Endothelial cell of umbilical vein (primary cell): ENCODE measurements at regions not wholly inside any gene's neighbourhood (a gene's known extent, or its start where the extent isn't known, plus 50 kb on each side); places are given as distances from the start of the nearest gene placed in this dataset.

ENCODE experiments used
- BruUV-seq: library from RNA; stranded (reverse); fragments of 400-500 nt; replicated peaks from 2 replicates; lab custom pipeline; 2021; lab: Mats Ljungman, UMichigan
- CTCF ChIA-PET: fragments of 300-600, 350-600 bp; sonication (Branson Sonifier 250); formaldehyde crosslinking; loops from one replicate; lab custom pipeline; 2021; ENCODE audit warnings: antibody characterized with exemption, inconsistent platforms; lab: Charles Lee
- POLR2A ChIA-PET: fragments of 300-600, 350-600 bp; sonication (Branson Sonifier 250); formaldehyde crosslinking; loops from one replicate; lab custom pipeline; 2021; ENCODE audit warnings: antibody characterized with exemption, inconsistent platforms; lab: Charles Lee
- DNase-seq: peaks from one replicate; pipeline ENCODE4 v3.0.0-alpha.2; 2011; ENCODE audit warnings: low read depth, low spot score
- FAIRE-seq: peaks from 2 replicates; lab custom pipeline; 2011; peaks lifted over from hg19 to GRCh38; lab: Jason Lieb, UNC
- H2AFZ ChIP-seq: 2 replicates; pipeline ENCODE4 v1.6.0; 2012; ENCODE audit warnings: low read depth, low read length, control low read depth, inconsistent platforms
- H3K27ac ChIP-seq: 2 replicates; pipeline ENCODE4 v1.5.1; 2011; ENCODE audit warnings: low read depth, mild to moderate bottlenecking, control low read depth, low read length, moderate library complexity; ENCODE audit not compliant: insufficient read depth
- H3K27me3 ChIP-seq, 2 experiments: 2 replicates each; pipeline versions ENCODE4 v1.6.0 to v1.6.1; 2011; ENCODE audit warnings: low read length in 2 of 2, mixed read lengths in 1 of 2; ENCODE audit not compliant: control insufficient read depth in 2 of 2, insufficient read depth in 2 of 2
- H3K36me3 ChIP-seq, 2 experiments: 2 replicates in 1 of 2; 3 replicates in 1 of 2; pipeline ENCODE4 v1.5.1; 2011; ENCODE audit warnings: low read length in 2 of 2, mild to moderate bottlenecking in 1 of 2, moderate library complexity in 1 of 2; ENCODE audit not compliant: control insufficient read depth in 2 of 2, insufficient read depth in 2 of 2; ENCODE audit errors: extremely low read depth in 1 of 2
- H3K4me1 ChIP-seq: 3 replicates; pipeline ENCODE4 v1.5.1; 2011; ENCODE audit warnings: mild to moderate bottlenecking, low read length; ENCODE audit not compliant: control insufficient read depth, insufficient read depth; ENCODE audit errors: extremely low read depth
- H3K4me2 ChIP-seq: 2 replicates; pipeline ENCODE4 v1.6.1; 2011; ENCODE audit warnings: low read length, control low read depth, mixed read lengths; ENCODE audit not compliant: insufficient read depth
- H3K4me3 ChIP-seq, 3 experiments: fragments of 200-600 bp in 1 of 3; sonication (generic), shearing (Covaris generic) in 1 of 3; replicated peaks in 1 of 3; 2 replicates each; pipeline ENCODE4 v1.5.1; 2011 to 2016; ENCODE audit warnings: control low read depth in 3 of 3, low read length in 3 of 3, mild to moderate bottlenecking in 2 of 3, inconsistent platforms in 1 of 3, low read depth in 1 of 3, moderate library complexity in 1 of 3; ENCODE audit not compliant: insufficient read depth in 1 of 3
- H3K79me2 ChIP-seq: 2 replicates; pipeline ENCODE4 v1.6.0; 2012; ENCODE audit warnings: low read length, inconsistent platforms; ENCODE audit not compliant: control insufficient read depth, insufficient read depth
- H3K9ac ChIP-seq: replicated peaks from 2 replicates; pipeline ENCODE3; 2011; ENCODE audit warnings: low read length, control low read depth; ENCODE audit not compliant: insufficient read depth; ENCODE audit errors: extremely low read depth
- H3K9me1 ChIP-seq: replicated peaks from 3 replicates; pipeline ENCODE4 v1.6.0; 2011; ENCODE audit warnings: mild to moderate bottlenecking, low read length; ENCODE audit not compliant: control insufficient read depth, insufficient read depth; ENCODE audit errors: extremely low read depth
- H3K9me3 ChIP-seq: replicated peaks from 2 replicates; pipeline ENCODE4 v1.5.1; 2012; ENCODE audit warnings: low read length, inconsistent platforms; ENCODE audit not compliant: control insufficient read depth, insufficient read depth
- H4K20me1 ChIP-seq: replicated peaks from 2 replicates; pipeline ENCODE3; 2011; ENCODE audit warnings: mild to moderate bottlenecking, low read length; ENCODE audit not compliant: control insufficient read depth, insufficient read depth; ENCODE audit errors: extremely low read depth
- EZH2 ChIP-seq: IDR thresholded peaks from 2 replicates; pipeline ENCODE4 v1.6.1; 2012; ENCODE audit warnings: borderline replicate concordance, low read depth, mild to moderate bottlenecking, moderate library complexity, low read length, inconsistent platforms; ENCODE audit not compliant: severe bottlenecking
- FOS ChIP-seq: IDR thresholded peaks from 2 replicates; pipeline ENCODE4 v1.6.1; 2011; ENCODE audit warnings: mild to moderate bottlenecking, low read length, moderate library complexity, borderline replicate concordance; ENCODE audit not compliant: insufficient read depth
- GATA2 ChIP-seq: IDR thresholded peaks from 2 replicates; pipeline ENCODE4 v1.7.0; 2011; ENCODE audit warnings: low read depth, mild to moderate bottlenecking, moderate library complexity, mixed read lengths, low read length; ENCODE audit not compliant: insufficient read length, insufficient read depth
- JUN ChIP-seq: IDR thresholded peaks from 2 replicates; pipeline ENCODE4 v1.6.1; 2011; ENCODE audit warnings: borderline replicate concordance, low read depth; ENCODE audit not compliant: insufficient read length, insufficient read depth
- MYC ChIP-seq: IDR thresholded peaks from one replicate; pipeline ENCODE4 v1.6.1; 2011; ENCODE audit warnings: mild to moderate bottlenecking, low read depth, low read length
- POLR2A ChIP-seq: IDR thresholded peaks from 2 replicates; pipeline ENCODE4 v1.6.1; 2012; ENCODE audit warnings: low read depth, mild to moderate bottlenecking, control low read depth, low read length
- POLR2AphosphoS5 ChIP-seq: IDR thresholded peaks from 2 replicates; pipeline ENCODE4 v1.6.1; 2012; ENCODE audit warnings: low read depth, mild to moderate bottlenecking, control low read depth, low read length, moderate library complexity; ENCODE audit not compliant: insufficient read depth
- dilution Hi-C: fragments of 300-500 bp; cut with MboI; formaldehyde crosslinking; loops from one replicate; pipeline ENCODE4 v1.15.0; 2019; ENCODE audit warnings: low sequenced_read_pairs; ENCODE audit not compliant: extremely low pct_ligation_motif_present
- intact Hi-C: fragments of 100-400 bp; cut with micrococcal nuclease; formaldehyde crosslinking; loops from one replicate; pipeline ENCODE4 v1.10.0; 2022
- TF ChIP-seq, protein P1 (sequence below), 2 donors: IDR thresholded peaks; 1 replicate in 1 of 2; 2 replicates in 1 of 2; pipeline ENCODE4 v1.5.1; 2011; ENCODE audit warnings: low read length in 2 of 2, mild to moderate bottlenecking in 2 of 2, moderate library complexity in 2 of 2, control low read depth in 1 of 2, inconsistent platforms in 1 of 2, low read depth in 1 of 2; ENCODE audit not compliant: insufficient read depth in 1 of 2; ENCODE audit errors: extremely low read depth in 1 of 2
- TF ChIP-seq, protein P2 (sequence below): IDR thresholded peaks from 2 replicates; pipeline ENCODE4 v1.6.1; 2011; ENCODE audit not compliant: insufficient read depth, insufficient read length

DNA sequence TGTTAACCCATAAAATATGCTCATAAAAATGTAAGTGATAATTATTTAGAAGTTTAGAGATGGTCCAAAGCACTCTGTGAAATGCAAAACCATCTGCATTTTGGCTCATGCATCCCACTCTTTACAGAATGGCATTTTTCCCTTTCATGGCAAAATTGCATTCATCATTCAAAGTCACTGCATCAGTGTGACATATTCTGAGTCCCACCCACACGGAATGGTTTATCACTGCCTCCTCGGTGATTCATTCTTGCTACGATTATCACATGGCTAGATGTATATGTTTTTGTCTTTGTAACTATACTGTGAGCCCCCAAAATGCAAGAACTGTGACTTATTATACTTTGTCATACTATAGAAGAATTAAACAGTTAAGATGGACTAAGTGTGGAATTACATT lies 293.0 kb downstream of the LRATD1 start:
- no TSS peak for BruUV-seq
- Histone ChIP-seq H3K9ac (no peak overlapping the region), H4K20me1 (no peaks in the 10 kb centered on the region), H3K4me1 (no peaks in the 10 kb centered on the region), H3K36me3 (no peaks in the 10 kb centered on the region), H3K9me3 (no peaks in the 10 kb centered on the region), H3K79me2 (no peaks in the 10 kb centered on the region), H3K4me2 (no peak overlapping the region), H3K9me1 (no peaks in the 10 kb centered on the region), H3K27ac (no peak overlapping the region), H3K27me3 (no peaks in the 10 kb centered on the region), H2AFZ (no peak overlapping the region), H3K4me3 (no peak overlapping the region)
- CTCF ChIA-PET = no interaction called here
- dilution Hi-C loops = no loop called here
- POLR2A ChIA-PET = no interaction called here
- no peak for TF ChIP-seq POLR2A
- TF ChIP-seq, protein P1, sequence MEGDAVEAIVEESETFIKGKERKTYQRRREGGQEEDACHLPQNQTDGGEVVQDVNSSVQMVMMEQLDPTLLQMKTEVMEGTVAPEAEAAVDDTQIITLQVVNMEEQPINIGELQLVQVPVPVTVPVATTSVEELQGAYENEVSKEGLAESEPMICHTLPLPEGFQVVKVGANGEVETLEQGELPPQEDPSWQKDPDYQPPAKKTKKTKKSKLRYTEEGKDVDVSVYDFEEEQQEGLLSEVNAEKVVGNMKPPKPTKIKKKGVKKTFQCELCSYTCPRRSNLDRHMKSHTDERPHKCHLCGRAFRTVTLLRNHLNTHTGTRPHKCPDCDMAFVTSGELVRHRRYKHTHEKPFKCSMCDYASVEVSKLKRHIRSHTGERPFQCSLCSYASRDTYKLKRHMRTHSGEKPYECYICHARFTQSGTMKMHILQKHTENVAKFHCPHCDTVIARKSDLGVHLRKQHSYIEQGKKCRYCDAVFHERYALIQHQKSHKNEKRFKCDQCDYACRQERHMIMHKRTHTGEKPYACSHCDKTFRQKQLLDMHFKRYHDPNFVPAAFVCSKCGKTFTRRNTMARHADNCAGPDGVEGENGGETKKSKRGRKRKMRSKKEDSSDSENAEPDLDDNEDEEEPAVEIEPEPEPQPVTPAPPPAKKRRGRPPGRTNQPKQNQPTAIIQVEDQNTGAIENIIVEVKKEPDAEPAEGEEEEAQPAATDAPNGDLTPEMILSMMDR (IDR thresholded peaks at IDR 0.05; ENCODE audit: extremely low read depth in 1 of 2, insufficient read depth in 1 of 2, low read depth in 1 of 2, low read length in 2 of 2) = no peak
- TF ChIP-seq MYC = no peak
- TF ChIP-seq POLR2AphosphoS5 = no peak
- TF ChIP-seq JUN = no peak
- TF ChIP-seq, protein P2, sequence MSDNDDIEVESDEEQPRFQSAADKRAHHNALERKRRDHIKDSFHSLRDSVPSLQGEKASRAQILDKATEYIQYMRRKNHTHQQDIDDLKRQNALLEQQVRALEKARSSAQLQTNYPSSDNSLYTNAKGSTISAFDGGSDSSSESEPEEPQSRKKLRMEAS = no peak
- no peak for TF ChIP-seq FOS
- no peak for TF ChIP-seq GATA2
- TF ChIP-seq EZH2 = no peak
- FAIRE-seq = no peak
- no peak for DNase-seq
- intact Hi-C loops = no loop called here
